CD14-positive monocyte (primary cell): ENCODE measurements at regions not wholly inside any gene's neighbourhood (a gene's known extent, or its start where the extent isn't known, plus 50 kb on each side); places are given as distances from the start of the nearest gene placed in this dataset.

ENCODE experiments used
- DNase-seq, 3 donors: peaks; one replicate each; pipeline ENCODE4 v3.0.0-alpha.2; 2011 to 2022
- H2AFZ ChIP-seq: 2 replicates; pipeline ENCODE4 v1.6.0; 2012; ENCODE audit warnings: mild to moderate bottlenecking, low read depth, low read length, inconsistent platforms; ENCODE audit not compliant: insufficient read depth, poor library complexity, severe bottlenecking
- H3K27ac ChIP-seq, 2 donors: 1 replicate in 1 of 2; 2 replicates in 1 of 2; pipeline ENCODE4 v1.5.1; 2012 to 2013; ENCODE audit warnings: low read length in 2 of 2, control low read depth in 1 of 2, inconsistent platforms in 1 of 2, low read depth in 1 of 2, mild to moderate bottlenecking in 1 of 2
- H3K27me3 ChIP-seq, 2 donors: one replicate each; pipeline versions ENCODE4 v1.6.0 to v1.6.1; 2011 to 2013; ENCODE audit warnings: low read length in 2 of 2; ENCODE audit not compliant: control insufficient read depth in 2 of 2, insufficient read depth in 2 of 2
- H3K36me3 ChIP-seq, 2 donors: replicated peaks in 1 of 2; 1 replicate in 1 of 2; 2 replicates in 1 of 2; pipeline versions ENCODE4 v1.5.1 to v1.6.1; 2012 to 2013; ENCODE audit warnings: low read length in 2 of 2, control low read depth in 1 of 2, inconsistent platforms in 1 of 2, mild to moderate bottlenecking in 1 of 2; ENCODE audit not compliant: insufficient read depth in 2 of 2, control insufficient read depth in 1 of 2
- H3K4me1 ChIP-seq, 2 donors: 1 replicate in 1 of 2; 2 replicates in 1 of 2; pipeline versions ENCODE4 v1.5.1 to v1.6.1; 2012 to 2013; ENCODE audit warnings: low read length in 2 of 2, control low read depth in 1 of 2, inconsistent platforms in 1 of 2, mild to moderate bottlenecking in 1 of 2, moderate library complexity in 1 of 2; ENCODE audit not compliant: insufficient read depth in 2 of 2, control insufficient read depth in 1 of 2
- H3K4me2 ChIP-seq: replicated peaks from 2 replicates; pipeline ENCODE3; 2012; ENCODE audit warnings: low read length, moderate library complexity, mild to moderate bottlenecking; ENCODE audit not compliant: poor library complexity, severe bottlenecking; ENCODE audit errors: extremely low read depth
- H3K4me3 ChIP-seq, 3 experiments: fragments of 200-600 bp in 1 of 3; sonication (generic) in 1 of 3; replicated peaks in 1 of 3; 1 replicate in 2 of 3; 2 replicates in 1 of 3; pipeline ENCODE4 v1.5.1; 2011 to 2013; ENCODE audit warnings: low read length in 3 of 3, mild to moderate bottlenecking in 3 of 3, control low read depth in 2 of 3, low read depth in 2 of 3, inconsistent platforms in 1 of 3, moderate library complexity in 1 of 3
- H3K79me2 ChIP-seq: 2 replicates; pipeline ENCODE4 v1.6.0; 2012; ENCODE audit warnings: mild to moderate bottlenecking, control low read depth, inconsistent platforms, low read length, moderate library complexity; ENCODE audit not compliant: insufficient read depth
- H3K9ac ChIP-seq: 2 replicates; pipeline ENCODE4 v1.6.0; 2017; ENCODE audit warnings: low read length, mild to moderate bottlenecking; ENCODE audit not compliant: insufficient read depth, poor library complexity, severe bottlenecking
- H3K9me3 ChIP-seq, 2 donors: replicated peaks in 1 of 2; 1 replicate in 1 of 2; 2 replicates in 1 of 2; pipeline versions ENCODE4 v1.5.1 to v1.6.1; 2012 to 2013; ENCODE audit warnings: low read length in 2 of 2, control low read depth in 1 of 2; ENCODE audit not compliant: control insufficient read depth in 1 of 2, insufficient read depth in 1 of 2
- H4K20me1 ChIP-seq: 2 replicates; pipeline ENCODE4 v1.6.0; 2012; ENCODE audit warnings: mild to moderate bottlenecking, low read length, control low read depth, moderate library complexity; ENCODE audit not compliant: insufficient read depth
- H3K27ac Mint-ChIP-seq, 7 donors: one replicate each; pipeline ENCODE4 v1.8.0; 2020; ENCODE audit warnings: mild to moderate bottlenecking in 7 of 7, mixed read lengths in 7 of 7, moderate library complexity in 6 of 7, inconsistent platforms in 2 of 7
- H3K27me3 Mint-ChIP-seq, 3 donors: one replicate each; pipeline ENCODE4 v1.8.0; 2021 to 2022; ENCODE audit warnings: low read depth in 3 of 3, mild to moderate bottlenecking in 3 of 3, mixed read lengths in 3 of 3, moderate library complexity in 3 of 3, inconsistent platforms in 1 of 3
- H3K36me3 Mint-ChIP-seq, 2 donors: one replicate each; pipeline ENCODE4 v1.8.0; 2020; ENCODE audit warnings: mixed read lengths in 2 of 2, inconsistent platforms in 1 of 2, mild to moderate bottlenecking in 1 of 2
- H3K4me1 Mint-ChIP-seq: one replicate; pipeline ENCODE4 v1.8.0; 2020; ENCODE audit warnings: mild to moderate bottlenecking, mixed read lengths
- H3K4me3 Mint-ChIP-seq, 2 donors: one replicate each; pipeline ENCODE4 v1.8.0; 2020; ENCODE audit warnings: mild to moderate bottlenecking in 2 of 2, mixed read lengths in 2 of 2, moderate library complexity in 1 of 2
- H3K9me3 Mint-ChIP-seq, 7 donors: one replicate each; pipeline ENCODE4 v1.8.0; 2020 to 2022; ENCODE audit warnings: mixed read lengths in 7 of 7, mild to moderate bottlenecking in 6 of 7, moderate library complexity in 6 of 7, inconsistent platforms in 2 of 7
- WGBS: methylation state at CpG from one replicate; pipeline ENCODE4 v1.1.5; 2013; ENCODE audit warnings: missing lambda C conversion rate; ENCODE audit not compliant: insufficient coverage; 5-methylcytosine and 5-hydroxymethylcytosine counted together
- intact Hi-C, 2 donors: fragments of 100-400 bp; cut with micrococcal nuclease; formaldehyde crosslinking; loops; one replicate each; pipeline versions ENCODE4 v1.15.0 to v1.15.1; 2023
- TF ChIP-seq, protein P1 (sequence below): fragments of 200-600 bp; IDR thresholded peaks from one replicate; pipeline ENCODE4 v1.8.0; 2022; ENCODE audit warnings: antibody characterized with exemption, mild to moderate bottlenecking

DNA sequence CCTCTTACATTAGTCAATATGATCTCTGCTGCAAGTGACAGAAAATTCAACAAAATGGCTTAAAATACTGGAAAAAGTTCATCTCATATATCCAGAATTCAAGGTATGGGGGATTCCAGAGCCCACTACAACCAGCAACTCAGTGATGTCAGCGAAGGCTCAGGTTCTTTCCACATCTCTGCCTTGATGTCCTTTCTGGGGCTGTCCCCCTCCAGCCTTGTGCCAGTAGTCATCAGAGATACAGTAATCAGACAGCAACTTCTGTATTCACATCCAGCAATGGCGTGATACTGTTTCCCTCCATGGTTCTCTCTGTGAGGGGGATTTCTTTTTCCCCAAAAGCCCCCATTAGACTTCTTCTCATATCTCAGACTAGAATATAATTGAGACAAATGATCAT is 103.4 kb upstream of the USP47 start:
- no peak overlapping the region for H3K4me2 ChIP-seq
- H3K4me1 ChIP-seq: no peaks in the 10 kb centered on the region
- H4K20me1 ChIP-seq: no peaks in the 10 kb centered on the region
- no peak overlapping the region for H3K27ac ChIP-seq
- H2AFZ ChIP-seq: no peak overlapping the region
- H3K4me3 ChIP-seq: no peak overlapping the region
- no peaks in the 10 kb centered on the region for H3K27me3 ChIP-seq
- no peak for DNase-seq
- TF ChIP-seq, protein P1, sequence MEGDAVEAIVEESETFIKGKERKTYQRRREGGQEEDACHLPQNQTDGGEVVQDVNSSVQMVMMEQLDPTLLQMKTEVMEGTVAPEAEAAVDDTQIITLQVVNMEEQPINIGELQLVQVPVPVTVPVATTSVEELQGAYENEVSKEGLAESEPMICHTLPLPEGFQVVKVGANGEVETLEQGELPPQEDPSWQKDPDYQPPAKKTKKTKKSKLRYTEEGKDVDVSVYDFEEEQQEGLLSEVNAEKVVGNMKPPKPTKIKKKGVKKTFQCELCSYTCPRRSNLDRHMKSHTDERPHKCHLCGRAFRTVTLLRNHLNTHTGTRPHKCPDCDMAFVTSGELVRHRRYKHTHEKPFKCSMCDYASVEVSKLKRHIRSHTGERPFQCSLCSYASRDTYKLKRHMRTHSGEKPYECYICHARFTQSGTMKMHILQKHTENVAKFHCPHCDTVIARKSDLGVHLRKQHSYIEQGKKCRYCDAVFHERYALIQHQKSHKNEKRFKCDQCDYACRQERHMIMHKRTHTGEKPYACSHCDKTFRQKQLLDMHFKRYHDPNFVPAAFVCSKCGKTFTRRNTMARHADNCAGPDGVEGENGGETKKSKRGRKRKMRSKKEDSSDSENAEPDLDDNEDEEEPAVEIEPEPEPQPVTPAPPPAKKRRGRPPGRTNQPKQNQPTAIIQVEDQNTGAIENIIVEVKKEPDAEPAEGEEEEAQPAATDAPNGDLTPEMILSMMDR: no peak
- intact Hi-C loops: no loop called here
- Mint-ChIP-seq H3K36me3 (no peaks in the 10 kb centered on the region), H3K27ac (no peak overlapping the region), H3K9me3 (no peaks in the 10 kb centered on the region), H3K4me1 (no peaks in the 10 kb centered on the region), H3K4me3 (no peak overlapping the region), H3K27me3 (peaks cover 1 to 5% (median 4%) of the 10 kb centered on the region in 3 donors)
- H3K36me3 ChIP-seq: no peaks in the 10 kb centered on the region
- no peak overlapping the region for H3K9ac ChIP-seq
- H3K79me2 ChIP-seq: no peaks in the 10 kb centered on the region
- no peaks in the 10 kb centered on the region for H3K9me3 ChIP-seq
- 83% methylated on average over 1 of the region's 2 CpGs for WGBS

DNA sequence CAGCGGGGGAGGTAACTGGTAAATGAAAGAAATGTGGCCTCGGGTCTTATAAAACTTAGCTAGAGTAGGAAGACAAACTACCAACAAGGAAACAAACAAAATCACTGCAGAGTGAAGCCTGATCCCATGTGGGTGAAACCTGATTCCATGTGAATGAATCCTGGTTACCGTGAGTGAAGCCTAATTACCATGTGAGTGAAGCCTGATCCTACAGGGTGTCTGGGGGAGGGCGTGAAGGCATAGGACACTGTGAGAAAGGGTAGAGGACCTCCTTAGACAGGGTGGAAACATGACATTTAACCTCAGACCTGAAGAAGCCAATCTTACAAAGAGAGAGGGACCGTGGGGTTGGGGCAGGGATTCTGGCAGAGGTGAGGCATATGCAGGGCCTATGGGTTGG is 106.2 kb upstream of the USP47 start:
- Histone ChIP-seq H3K9ac (no peak overlapping the region), H3K27ac (no peak overlapping the region), H3K79me2 (no peaks in the 10 kb centered on the region), H2AFZ (no peak overlapping the region), H3K4me3 (no peak overlapping the region), H3K27me3 (no peaks in the 10 kb centered on the region), H3K36me3 (no peaks in the 10 kb centered on the region), H3K4me2 (no peak overlapping the region), H3K4me1 (no peaks in the 10 kb centered on the region), H3K9me3 (no peaks in the 10 kb centered on the region), H4K20me1 (no peaks in the 10 kb centered on the region)
- H3K36me3 Mint-ChIP-seq: no peaks in the 10 kb centered on the region
- TF ChIP-seq, protein P1: no peak
- H3K4me3 Mint-ChIP-seq: no peak overlapping the region
- no peak for DNase-seq
- H3K4me1 Mint-ChIP-seq: no peaks in the 10 kb centered on the region
- peaks cover 0 to 2% (median 0%) of the 10 kb centered on the region in 7 donors for H3K9me3 Mint-ChIP-seq
- H3K27me3 Mint-ChIP-seq: peaks cover 1 to 9% (median 6%) of the 10 kb centered on the region in 3 donors
- no peak overlapping the region for H3K27ac Mint-ChIP-seq
- intact Hi-C loops: no loop called here
- 93% methylated on average over 2 of the region's 5 CpGs for WGBS
